DOHH2 (cell line): ENCODE measurements at regions not wholly inside any gene's neighbourhood (a gene's known extent, or its start where the extent isn't known, plus 50 kb on each side); places are given as distances from the start of the nearest gene placed in this dataset.

Experiments used
- EZH2phosphoT487 ChIP-seq: fragments of 200-600 bp; sonication (generic); IDR thresholded peaks from 2 replicates; pipeline ENCODE4 v1.6.1; 2017; ENCODE audit warnings: borderline replicate concordance, mild to moderate bottlenecking, antibody characterized with exemption, low read length, moderate library complexity, mixed read lengths
- TF ChIP-seq, protein P1 (sequence below): fragments of 200-600 bp; sonication (generic); IDR thresholded peaks from one replicate; pipeline ENCODE4 v1.5.1; 2014; ENCODE audit warnings: antibody characterized with exemption, mild to moderate bottlenecking, low read depth, low read length; ENCODE audit not compliant: poor library complexity, severe bottlenecking

GRCh38 chr3:31240466-31240865, 292.3 kb upstream of the STT3B start:
- TF ChIP-seq, protein P1, sequence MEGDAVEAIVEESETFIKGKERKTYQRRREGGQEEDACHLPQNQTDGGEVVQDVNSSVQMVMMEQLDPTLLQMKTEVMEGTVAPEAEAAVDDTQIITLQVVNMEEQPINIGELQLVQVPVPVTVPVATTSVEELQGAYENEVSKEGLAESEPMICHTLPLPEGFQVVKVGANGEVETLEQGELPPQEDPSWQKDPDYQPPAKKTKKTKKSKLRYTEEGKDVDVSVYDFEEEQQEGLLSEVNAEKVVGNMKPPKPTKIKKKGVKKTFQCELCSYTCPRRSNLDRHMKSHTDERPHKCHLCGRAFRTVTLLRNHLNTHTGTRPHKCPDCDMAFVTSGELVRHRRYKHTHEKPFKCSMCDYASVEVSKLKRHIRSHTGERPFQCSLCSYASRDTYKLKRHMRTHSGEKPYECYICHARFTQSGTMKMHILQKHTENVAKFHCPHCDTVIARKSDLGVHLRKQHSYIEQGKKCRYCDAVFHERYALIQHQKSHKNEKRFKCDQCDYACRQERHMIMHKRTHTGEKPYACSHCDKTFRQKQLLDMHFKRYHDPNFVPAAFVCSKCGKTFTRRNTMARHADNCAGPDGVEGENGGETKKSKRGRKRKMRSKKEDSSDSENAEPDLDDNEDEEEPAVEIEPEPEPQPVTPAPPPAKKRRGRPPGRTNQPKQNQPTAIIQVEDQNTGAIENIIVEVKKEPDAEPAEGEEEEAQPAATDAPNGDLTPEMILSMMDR = no peak
- no peak for TF ChIP-seq EZH2phosphoT487
